Neural progenitor cell (in vitro differentiated cells): ENCODE measurements at regions not wholly inside any gene's neighbourhood (a gene's known extent, or its start where the extent isn't known, plus 50 kb on each side); places are given as distances from the start of the nearest gene placed in this dataset.
A peak's percentile ranks its signal among the peaks of the same experiment; 100 is the strongest.
"Not testable (repeated sequence)": the region's sequence is repeated elsewhere in the genome, so short reads cannot be mapped to it uniquely, and the experiment has no call there.

Source experiments
- DNase-seq: peaks from one replicate; pipeline ENCODE4 v3.0.0-alpha.2; 2016; ENCODE audit warnings: low spot score
- H2AFZ ChIP-seq: fragments of 200-600 bp; sonication (generic); replicated peaks from 2 replicates; pipeline ENCODE4 v1.6.1; 2016; ENCODE audit warnings: antibody characterized with exemption
- H3F3A ChIP-seq: fragments of 200-600 bp; sonication (generic); 2 replicates; pipeline ENCODE4 v1.6.1; 2016; ENCODE audit warnings: antibody characterized with exemption, low read depth
- H3K27ac ChIP-seq: fragments of 200-600 bp; sonication (generic); 2 replicates; pipeline ENCODE4 v1.5.1; 2016; ENCODE audit warnings: mild to moderate bottlenecking
- H3K27me3 ChIP-seq: fragments of 200-600 bp; sonication (generic); 2 replicates; pipeline ENCODE4 v1.6.1; 2016; ENCODE audit warnings: mild to moderate bottlenecking, moderate library complexity
- H3K36me3 ChIP-seq: fragments of 200-600 bp; sonication (generic); 2 replicates; pipeline ENCODE4 v1.5.1; 2016
- H3K4me1 ChIP-seq: fragments of 200-600 bp; sonication (generic); 2 replicates; pipeline ENCODE4 v1.6.1; 2016; ENCODE audit warnings: mixed run types
- H3K4me2 ChIP-seq: fragments of 200-600 bp; sonication (generic); 2 replicates; pipeline ENCODE4 v1.6.1; 2016
- H3K4me3 ChIP-seq: fragments of 200-600 bp; sonication (generic); 2 replicates; pipeline ENCODE4 v1.5.1; 2016
- H3K79me2 ChIP-seq: fragments of 200-600 bp; sonication (generic); 2 replicates; pipeline ENCODE4 v1.6.1; 2016; ENCODE audit warnings: low read depth
- H3K9ac ChIP-seq: fragments of 200-600 bp; sonication (generic); 2 replicates; pipeline ENCODE4 v1.6.1; 2016
- H3K9me3 ChIP-seq: fragments of 200-600 bp; sonication (generic); 2 replicates; pipeline ENCODE4 v1.5.1; 2016; ENCODE audit warnings: low read depth
- H4K20me1 ChIP-seq: fragments of 200-600 bp; sonication (generic); 2 replicates; pipeline ENCODE4 v1.6.1; 2016; ENCODE audit warnings: low read depth
- H3K27ac Mint-ChIP-seq: 3 replicates; pipeline ENCODE4 v1.8.0; 2021; ENCODE audit warnings: mixed read lengths
- H3K27me3 Mint-ChIP-seq: 2 replicates; pipeline ENCODE4 v1.8.0; 2022; ENCODE audit warnings: low read depth, mild to moderate bottlenecking, inconsistent platforms, moderate library complexity, mixed read lengths; ENCODE audit not compliant: insufficient read depth
- H3K36me3 Mint-ChIP-seq: 3 replicates; pipeline ENCODE4 v1.8.0; 2021; ENCODE audit warnings: mixed read lengths
- H3K4me1 Mint-ChIP-seq: 3 replicates; pipeline ENCODE4 v1.8.0; 2021; ENCODE audit warnings: mixed read lengths
- H3K4me3 Mint-ChIP-seq: 3 replicates; pipeline ENCODE4 v1.8.0; 2021; ENCODE audit warnings: mild to moderate bottlenecking, moderate library complexity, mixed read lengths
- H3K9me3 Mint-ChIP-seq: 3 replicates; pipeline ENCODE4 v1.8.0; 2020; ENCODE audit warnings: mixed read lengths
- EZH2 ChIP-seq: fragments of 200-600 bp; sonication (generic); IDR thresholded peaks from 2 replicates; pipeline ENCODE4 v1.6.1; 2017; ENCODE audit warnings: antibody characterized with exemption, mild to moderate bottlenecking, moderate library complexity
- EZH2phosphoT487 ChIP-seq: fragments of 200-600 bp; sonication (generic); IDR thresholded peaks from 2 replicates; pipeline ENCODE4 v1.6.1; 2017; ENCODE audit warnings: antibody characterized with exemption
- TF ChIP-seq, protein P1 (sequence below): fragments of 200-600 bp; sonication (generic); IDR thresholded peaks from 2 replicates; pipeline ENCODE4 v1.5.1; 2017; ENCODE audit warnings: antibody characterized with exemption, mild to moderate bottlenecking

DNA sequence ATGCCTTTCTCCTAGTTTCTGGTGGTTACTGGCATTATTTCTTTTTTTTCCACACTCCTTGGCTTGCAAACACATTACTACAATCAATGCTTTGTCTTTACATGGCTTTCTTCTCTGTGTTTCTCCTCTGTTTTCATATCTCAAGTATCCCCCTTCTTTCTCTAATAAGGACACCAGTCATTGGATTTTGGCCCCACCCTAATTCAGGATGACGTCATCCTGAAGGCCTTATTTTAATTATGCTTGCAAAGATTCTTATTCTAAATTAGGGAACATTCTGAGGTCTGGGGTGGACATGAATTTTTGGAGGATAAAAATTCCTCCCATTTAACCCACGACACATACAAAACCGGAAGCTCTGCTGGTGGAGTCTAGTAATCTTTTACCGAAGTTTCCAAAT lies 1556.6 kb downstream of the DPP10 start:
- Histone ChIP-seq H4K20me1 (no peaks in the 10 kb centered on the region), H2AFZ (no peak overlapping the region), H3K9me3 (no peaks in the 10 kb centered on the region), H3K27me3 (no peaks in the 10 kb centered on the region), H3K79me2 (no peaks in the 10 kb centered on the region), H3K4me3 (no peak overlapping the region), H3K4me1 (no peaks in the 10 kb centered on the region), H3K27ac (no peak overlapping the region), H3K36me3 (no peaks in the 10 kb centered on the region), H3F3A (no peaks in the 10 kb centered on the region), H3K9ac (no peak overlapping the region), H3K4me2 (no peak overlapping the region)
- H3K9me3 Mint-ChIP-seq = peaks cover 2% of the 10 kb centered on the region
- no peak for DNase-seq
- H3K27me3 Mint-ChIP-seq = peaks cover 2% of the 10 kb centered on the region
- H3K27ac Mint-ChIP-seq = no peak overlapping the region
- H3K4me3 Mint-ChIP-seq = no peak overlapping the region
- TF ChIP-seq EZH2phosphoT487 (no peak), EZH2 (no peak)
- TF ChIP-seq, protein P1, sequence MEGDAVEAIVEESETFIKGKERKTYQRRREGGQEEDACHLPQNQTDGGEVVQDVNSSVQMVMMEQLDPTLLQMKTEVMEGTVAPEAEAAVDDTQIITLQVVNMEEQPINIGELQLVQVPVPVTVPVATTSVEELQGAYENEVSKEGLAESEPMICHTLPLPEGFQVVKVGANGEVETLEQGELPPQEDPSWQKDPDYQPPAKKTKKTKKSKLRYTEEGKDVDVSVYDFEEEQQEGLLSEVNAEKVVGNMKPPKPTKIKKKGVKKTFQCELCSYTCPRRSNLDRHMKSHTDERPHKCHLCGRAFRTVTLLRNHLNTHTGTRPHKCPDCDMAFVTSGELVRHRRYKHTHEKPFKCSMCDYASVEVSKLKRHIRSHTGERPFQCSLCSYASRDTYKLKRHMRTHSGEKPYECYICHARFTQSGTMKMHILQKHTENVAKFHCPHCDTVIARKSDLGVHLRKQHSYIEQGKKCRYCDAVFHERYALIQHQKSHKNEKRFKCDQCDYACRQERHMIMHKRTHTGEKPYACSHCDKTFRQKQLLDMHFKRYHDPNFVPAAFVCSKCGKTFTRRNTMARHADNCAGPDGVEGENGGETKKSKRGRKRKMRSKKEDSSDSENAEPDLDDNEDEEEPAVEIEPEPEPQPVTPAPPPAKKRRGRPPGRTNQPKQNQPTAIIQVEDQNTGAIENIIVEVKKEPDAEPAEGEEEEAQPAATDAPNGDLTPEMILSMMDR = no peak
- H3K4me1 Mint-ChIP-seq = no peaks in the 10 kb centered on the region
- no peaks in the 10 kb centered on the region for H3K36me3 Mint-ChIP-seq

DNA sequence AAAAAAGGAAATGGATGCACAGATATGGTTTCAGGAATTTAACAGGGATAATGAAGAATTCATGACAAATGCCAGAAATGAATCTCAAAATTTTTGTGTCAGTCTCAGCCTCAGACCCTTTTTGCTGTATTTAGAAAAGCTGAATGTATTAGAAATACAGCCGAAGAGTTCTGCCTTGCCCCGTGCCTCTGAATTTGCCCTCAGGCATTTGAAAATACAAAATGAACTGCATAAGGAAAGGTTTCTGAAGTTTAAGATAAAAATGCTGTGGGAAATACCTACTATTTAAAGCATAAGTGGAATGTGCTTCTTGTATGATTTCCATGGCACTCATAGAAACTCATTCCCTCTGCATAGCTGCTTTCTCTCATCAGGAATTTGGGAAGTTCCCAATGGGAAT lies 1580.6 kb downstream of the DPP10 start:
- H3K36me3 Mint-ChIP-seq = no peaks in the 10 kb centered on the region
- no peaks in the 10 kb centered on the region for H3K27me3 ChIP-seq
- H3K79me2 ChIP-seq = no peaks in the 10 kb centered on the region
- H3K36me3 ChIP-seq = no peaks in the 10 kb centered on the region
- peaks cover 4% of the 10 kb centered on the region for H3K4me1 ChIP-seq
- no peak for DNase-seq
- no peaks in the 10 kb centered on the region for H3K9me3 Mint-ChIP-seq
- H3K27ac ChIP-seq = no peak overlapping the region
- no peak overlapping the region for H3K4me3 Mint-ChIP-seq
- no peak overlapping the region for H3K9ac ChIP-seq
- no peak overlapping the region for H3K4me3 ChIP-seq
- no peaks in the 10 kb centered on the region for H3K4me1 Mint-ChIP-seq
- no peaks in the 10 kb centered on the region for H3F3A ChIP-seq
- no peak overlapping the region for H3K4me2 ChIP-seq
- no peak overlapping the region for H3K27ac Mint-ChIP-seq
- H4K20me1 ChIP-seq = no peaks in the 10 kb centered on the region
- no peaks in the 10 kb centered on the region for H3K27me3 Mint-ChIP-seq
- H3K9me3 ChIP-seq = no peaks in the 10 kb centered on the region
- H2AFZ ChIP-seq = no peak overlapping the region
- TF ChIP-seq EZH2phosphoT487 = no peak
- TF ChIP-seq, protein P1 = no peak
- TF ChIP-seq EZH2 = no peak

DNA sequence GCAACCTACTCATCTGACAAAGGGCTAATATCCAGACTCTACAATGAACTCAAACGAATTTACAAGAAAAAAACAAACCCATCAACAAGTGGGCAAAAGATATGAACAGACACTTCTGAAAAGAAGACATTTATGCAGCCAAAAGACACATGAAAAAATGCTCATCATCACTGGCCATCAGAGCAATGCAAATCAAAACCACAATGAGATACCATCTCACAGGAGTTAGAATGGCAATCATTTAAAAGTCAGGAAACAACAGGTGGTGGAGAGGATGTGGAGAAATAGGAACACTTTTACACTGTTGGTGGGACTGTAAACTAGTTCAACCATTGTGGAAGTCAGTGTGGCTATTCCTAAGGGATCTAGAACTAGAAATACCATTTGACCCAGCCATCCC lies 1596.3 kb downstream of the DPP10 start:
- not testable (repeated sequence) for H3K4me2 ChIP-seq, H3K27ac Mint-ChIP-seq, H3K27ac ChIP-seq, H3K27me3 Mint-ChIP-seq, H3K36me3 Mint-ChIP-seq, H3K4me1 Mint-ChIP-seq, H3K4me1 ChIP-seq, H3K9me3 Mint-ChIP-seq, H3K9ac ChIP-seq, DNase-seq, H3K36me3 ChIP-seq, H3F3A ChIP-seq, H3K4me3 ChIP-seq, H3K79me2 ChIP-seq, H3K27me3 ChIP-seq, H4K20me1 ChIP-seq, H3K9me3 ChIP-seq, H2AFZ ChIP-seq, H3K4me3 Mint-ChIP-seq

DNA sequence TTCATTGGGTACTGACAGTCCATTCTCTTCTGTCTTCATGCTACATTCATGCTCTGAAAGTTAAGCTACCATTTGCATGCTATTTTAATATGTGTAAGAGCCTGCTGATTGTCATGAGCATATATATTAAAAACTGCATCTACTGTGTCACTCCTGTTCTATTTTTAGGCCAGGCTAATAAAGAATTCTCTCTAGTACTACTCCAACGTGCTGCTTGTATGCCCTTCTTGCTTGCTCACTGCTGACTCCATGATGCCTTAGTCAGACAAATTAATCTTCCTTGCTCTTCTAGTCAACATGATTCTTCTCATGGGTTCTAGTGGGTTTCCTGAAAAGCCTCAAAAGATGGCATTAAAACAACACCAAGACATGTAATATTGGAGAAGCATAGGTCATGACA lies 1600.1 kb downstream of the DPP10 start:
- Histone ChIP-seq H3K4me3 (no peak overlapping the region), H3K4me2 (no peak overlapping the region), H3K4me1 (no peaks in the 10 kb centered on the region), H3K9ac (no peak overlapping the region), H2AFZ (peak overlapping the region; percentile 31), H4K20me1 (no peaks in the 10 kb centered on the region), H3K9me3 (no peaks in the 10 kb centered on the region), H3K27me3 (no peaks in the 10 kb centered on the region), H3K36me3 (no peaks in the 10 kb centered on the region), H3K27ac (no peak overlapping the region), H3K79me2 (no peaks in the 10 kb centered on the region), H3F3A (no peaks in the 10 kb centered on the region)
- TF ChIP-seq, protein P1 = no peak
- TF ChIP-seq EZH2 = no peak
- Mint-ChIP-seq H3K9me3 (no peaks in the 10 kb centered on the region), H3K36me3 (no peaks in the 10 kb centered on the region), H3K27me3 (no peaks in the 10 kb centered on the region), H3K4me3 (no peak overlapping the region), H3K27ac (no peak overlapping the region), H3K4me1 (no peaks in the 10 kb centered on the region)
- DNase-seq = no peak
